ENCODE measurements at regions not wholly inside any gene's neighbourhood (a gene's known extent, or its start where the extent isn't known, plus 50 kb on each side); places are given as distances from the start of the nearest gene placed in this dataset.
A peak's percentile ranks its signal among the peaks of the same experiment; 100 is the strongest.
"Not testable (repeated sequence)": the region's sequence is repeated elsewhere in the genome, so short reads cannot be mapped to it uniquely, and the experiment has no call there.

- H3K4me3 ChIP-seq (ENCODE audit: low read length); H3K9me3 ChIP-seq (ENCODE audit: insufficient read depth, low read depth, low read length); H3K27me3 ChIP-seq (ENCODE audit: insufficient read depth, low read length); H3K4me1 ChIP-seq (ENCODE audit: insufficient read depth, low read length); H3K27ac ChIP-seq (ENCODE audit: low read length); H3K9ac ChIP-seq (ENCODE audit: low read depth, low read length); H3K36me3 ChIP-seq (ENCODE audit: insufficient read depth, low read depth, low read length): not testable (repeated sequence)
Observed at GRCh38 chr9:41653560-41654340, 464.6 kb upstream of the ZNG1F start.

DNA sequence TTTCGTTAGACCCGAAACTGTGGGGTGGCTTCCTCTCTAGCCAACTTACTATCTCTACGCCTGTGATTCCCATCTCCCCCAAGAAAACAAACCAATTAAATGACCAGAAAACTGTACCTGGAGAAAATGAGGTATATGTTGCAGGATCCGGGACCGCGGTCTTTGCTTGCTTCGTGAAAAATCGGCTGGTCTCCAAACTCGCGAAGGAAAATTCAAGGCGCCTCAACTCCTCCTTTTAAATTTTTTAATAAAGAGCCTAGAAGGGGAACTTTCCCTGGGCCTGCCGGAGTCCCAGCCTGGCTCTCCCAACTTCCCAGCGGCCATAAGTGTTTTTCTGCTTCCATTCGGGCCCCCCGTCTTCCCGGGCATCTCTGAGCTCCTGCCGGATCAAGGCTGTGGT, 463.7 kb upstream of the ZNG1F start:
- not testable (repeated sequence) for H3K9me3 ChIP-seq (ENCODE audit: insufficient read depth, low read depth, low read length); H3K27ac ChIP-seq (ENCODE audit: low read length); H3K36me3 ChIP-seq (ENCODE audit: insufficient read depth, low read depth, low read length); H3K27me3 ChIP-seq (ENCODE audit: insufficient read depth, low read length); H3K4me1 ChIP-seq (ENCODE audit: insufficient read depth, low read length); H3K4me3 ChIP-seq (ENCODE audit: low read length); H3K9ac ChIP-seq (ENCODE audit: low read depth, low read length)

- not testable (repeated sequence) for H3K4me1 ChIP-seq (ENCODE audit: insufficient read depth, low read length); H3K27me3 ChIP-seq (ENCODE audit: insufficient read depth, low read length); H3K4me3 ChIP-seq (ENCODE audit: low read length); H3K9ac ChIP-seq (ENCODE audit: low read depth, low read length); H3K9me3 ChIP-seq (ENCODE audit: insufficient read depth, low read depth, low read length); H3K27ac ChIP-seq (ENCODE audit: low read length); H3K36me3 ChIP-seq (ENCODE audit: insufficient read depth, low read depth, low read length)
Observed at GRCh38 chr9:41652100-41652713, 463.1 kb upstream of the ZNG1F start.

GRCh38 chr9:41650086-41650485, 461.0 kb upstream of the ZNG1F start:
- H3K36me3 ChIP-seq (ENCODE audit: insufficient read depth, low read depth, low read length); H3K27me3 ChIP-seq (ENCODE audit: insufficient read depth, low read length); H3K9me3 ChIP-seq (ENCODE audit: insufficient read depth, low read depth, low read length); H3K9ac ChIP-seq (ENCODE audit: low read depth, low read length); H3K4me3 ChIP-seq (ENCODE audit: low read length); H3K4me1 ChIP-seq (ENCODE audit: insufficient read depth, low read length); H3K27ac ChIP-seq (ENCODE audit: low read length): not testable (repeated sequence)

- not testable (repeated sequence) for H3K27me3 ChIP-seq (ENCODE audit: insufficient read depth, low read length); H3K4me1 ChIP-seq (ENCODE audit: insufficient read depth, low read length); H3K27ac ChIP-seq (ENCODE audit: low read length); H3K9me3 ChIP-seq (ENCODE audit: insufficient read depth, low read depth, low read length); H3K9ac ChIP-seq (ENCODE audit: low read depth, low read length); H3K36me3 ChIP-seq (ENCODE audit: insufficient read depth, low read depth, low read length); H3K4me3 ChIP-seq (ENCODE audit: low read length)
Observed at GRCh38 chr9:41648564-41648963, 459.4 kb upstream of the ZNG1F start.

- not testable (repeated sequence) for H3K9me3 ChIP-seq (ENCODE audit: insufficient read depth, low read depth, low read length); H3K36me3 ChIP-seq (ENCODE audit: insufficient read depth, low read depth, low read length); H3K4me3 ChIP-seq (ENCODE audit: low read length); H3K27ac ChIP-seq (ENCODE audit: low read length); H3K9ac ChIP-seq (ENCODE audit: low read depth, low read length); H3K4me1 ChIP-seq (ENCODE audit: insufficient read depth, low read length); H3K27me3 ChIP-seq (ENCODE audit: insufficient read depth, low read length)
Observed at GRCh38 chr9:41646246-41646645, 457.1 kb upstream of the ZNG1F start.

DNA sequence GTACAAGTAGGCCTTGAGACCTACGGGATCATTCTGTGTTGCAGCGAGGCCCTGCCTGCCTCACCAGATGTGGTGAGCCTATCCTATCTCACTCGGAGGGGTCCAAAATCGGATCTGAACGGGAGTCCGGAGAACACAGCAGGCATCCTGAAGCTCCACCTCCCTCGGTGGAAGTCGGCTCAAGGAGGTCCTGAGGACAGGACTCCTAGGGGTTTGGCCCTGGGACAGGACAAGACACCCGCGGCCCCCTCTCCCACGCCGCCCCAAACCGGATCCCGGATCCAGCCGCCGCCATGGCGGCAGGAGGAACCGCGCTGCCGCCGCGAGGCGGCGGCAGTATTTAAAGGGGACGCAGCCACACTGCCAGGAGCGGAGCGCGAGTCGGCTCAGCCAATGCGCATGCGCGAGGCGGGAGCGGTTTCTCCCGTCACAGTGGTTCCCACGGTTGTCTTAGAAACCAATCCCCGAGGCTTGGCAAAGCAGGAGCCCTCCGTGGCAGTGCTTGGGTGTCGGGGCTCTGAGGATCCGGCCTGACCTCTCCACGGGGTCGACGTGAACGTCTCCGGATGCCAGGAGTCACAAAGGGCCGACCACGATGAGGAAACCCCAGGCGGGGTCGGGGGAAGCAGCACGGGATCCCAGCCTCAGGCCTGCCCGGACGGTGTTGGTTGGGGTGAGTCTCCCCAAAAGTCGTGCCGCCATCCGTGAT, 454.6 kb upstream of the ZNG1F start:
- H3K9ac ChIP-seq (ENCODE audit: low read depth, low read length) = peak overlapping the region; percentile 70; the same call in 1 of the 2 replicates
- not testable (repeated sequence) for H3K36me3 ChIP-seq (ENCODE audit: insufficient read depth, low read depth, low read length); H3K27ac ChIP-seq (ENCODE audit: low read length); H3K4me1 ChIP-seq (ENCODE audit: insufficient read depth, low read length); H3K27me3 ChIP-seq (ENCODE audit: insufficient read depth, low read length); H3K9me3 ChIP-seq (ENCODE audit: insufficient read depth, low read depth, low read length)
- peak overlapping the region; percentile 64; the same call in 1 of the 2 replicates for H3K4me3 ChIP-seq (ENCODE audit: low read length)

DNA sequence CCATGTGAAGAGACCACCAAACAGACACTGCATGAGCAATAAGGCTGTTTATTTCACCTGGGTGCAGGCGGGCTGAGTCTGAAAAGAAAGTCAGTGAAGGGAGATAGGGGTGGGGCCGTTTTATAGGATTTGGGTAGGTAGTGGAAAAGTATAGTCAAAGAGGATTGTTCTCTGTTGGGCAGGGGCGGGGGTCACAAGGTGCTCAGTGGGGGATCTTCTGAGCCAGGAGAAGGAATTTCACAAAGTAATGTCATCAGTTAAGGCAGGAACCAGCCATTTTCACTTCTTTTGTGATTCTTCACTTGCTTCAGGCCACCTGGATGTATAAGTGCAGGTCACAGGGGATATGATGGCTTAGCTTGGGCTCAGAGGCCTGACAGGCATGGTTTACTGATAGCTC, 444.6 kb upstream of the ZNG1F start:
- H3K9ac ChIP-seq (ENCODE audit: low read depth, low read length); H3K4me3 ChIP-seq (ENCODE audit: low read length); H3K27me3 ChIP-seq (ENCODE audit: insufficient read depth, low read length); H3K4me1 ChIP-seq (ENCODE audit: insufficient read depth, low read length); H3K36me3 ChIP-seq (ENCODE audit: insufficient read depth, low read depth, low read length); H3K9me3 ChIP-seq (ENCODE audit: insufficient read depth, low read depth, low read length); H3K27ac ChIP-seq (ENCODE audit: low read length): not testable (repeated sequence)

- not testable (repeated sequence) for H3K27ac ChIP-seq (ENCODE audit: low read length); H3K4me1 ChIP-seq (ENCODE audit: insufficient read depth, low read length)
Observed at GRCh38 chr9:41623666-41624065, 434.5 kb upstream of the ZNG1F start.

DNA sequence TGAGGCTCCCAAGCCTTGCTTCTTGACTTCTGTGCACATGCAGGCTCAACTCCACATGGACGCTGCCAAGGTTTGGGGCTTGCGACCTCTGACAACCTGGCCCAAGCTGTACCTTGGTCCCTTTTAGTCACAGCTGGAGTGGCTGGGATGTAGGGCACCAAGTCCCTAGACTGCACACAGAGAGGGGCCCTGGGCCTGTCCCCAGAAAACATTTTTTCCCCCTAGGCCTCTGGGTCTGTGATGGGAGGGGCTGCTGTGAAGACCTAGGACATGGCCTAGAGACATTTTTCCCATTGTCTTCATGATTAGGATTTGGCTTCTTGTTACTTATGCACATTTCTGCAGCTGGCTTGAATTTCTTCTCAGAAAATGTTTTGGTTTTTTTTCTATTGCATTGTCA, 430.1 kb upstream of the ZNG1F start:
- H3K27me3 ChIP-seq (ENCODE audit: insufficient read depth, low read length); H3K4me3 ChIP-seq (ENCODE audit: low read length); H3K4me1 ChIP-seq (ENCODE audit: insufficient read depth, low read length); H3K36me3 ChIP-seq (ENCODE audit: insufficient read depth, low read depth, low read length); H3K9ac ChIP-seq (ENCODE audit: low read depth, low read length); H3K27ac ChIP-seq (ENCODE audit: low read length); H3K9me3 ChIP-seq (ENCODE audit: insufficient read depth, low read depth, low read length): not testable (repeated sequence)

More at GRCh38 chr9:41623666-41624065, 434.5 kb upstream of the ZNG1F start:
- H3K27me3 ChIP-seq (ENCODE audit: insufficient read depth, low read length); H3K9me3 ChIP-seq (ENCODE audit: insufficient read depth, low read depth, low read length); H3K4me3 ChIP-seq (ENCODE audit: low read length); H3K36me3 ChIP-seq (ENCODE audit: insufficient read depth, low read depth, low read length); H3K9ac ChIP-seq (ENCODE audit: low read depth, low read length): not testable (repeated sequence)

GRCh38 chr9:41606961-41607547, 417.9 kb upstream of the ZNG1F start:
- H3K9me3 ChIP-seq (ENCODE audit: insufficient read depth, low read depth, low read length); H3K4me1 ChIP-seq (ENCODE audit: insufficient read depth, low read length); H3K9ac ChIP-seq (ENCODE audit: low read depth, low read length); H3K4me3 ChIP-seq (ENCODE audit: low read length); H3K36me3 ChIP-seq (ENCODE audit: insufficient read depth, low read depth, low read length); H3K27me3 ChIP-seq (ENCODE audit: insufficient read depth, low read length); H3K27ac ChIP-seq (ENCODE audit: low read length): not testable (repeated sequence)

- H3K9me3 ChIP-seq (ENCODE audit: insufficient read depth, low read depth, low read length); H3K9ac ChIP-seq (ENCODE audit: low read depth, low read length); H3K27me3 ChIP-seq (ENCODE audit: insufficient read depth, low read length); H3K36me3 ChIP-seq (ENCODE audit: insufficient read depth, low read depth, low read length); H3K4me1 ChIP-seq (ENCODE audit: insufficient read depth, low read length); H3K27ac ChIP-seq (ENCODE audit: low read length); H3K4me3 ChIP-seq (ENCODE audit: low read length): not testable (repeated sequence)
Observed at GRCh38 chr9:41565572-41565971, 376.5 kb upstream of the ZNG1F start.
